Right cardiac atrium (tissue), 5 donors: ENCODE measurements at regions not wholly inside any gene's neighbourhood (a gene's known extent, or its start where the extent isn't known, plus 50 kb on each side); places are given as distances from the start of the nearest gene placed in this dataset.
"Not testable (repeated sequence)": the region's sequence is repeated elsewhere in the genome, so short reads cannot be mapped to it uniquely, and the experiment has no call there.

ENCODE experiments used
- ATAC-seq, 2 donors: fragments of 200-7000 bp; cut with Tn5 transposase; one replicate each; pipeline versions ENCODE4 v1.8.0 to v1.9.1; 2020; ENCODE audit warnings: moderate library complexity in 2 of 2, mild to moderate bottlenecking in 1 of 2
- DNase-seq, 3 donors: peaks; one replicate each; pipeline ENCODE4 v3.0.0-alpha.2; 2020
- H3K27ac ChIP-seq: one replicate; pipeline ENCODE4 v1.5.1; 2013; ENCODE audit warnings: mild to moderate bottlenecking, low read length, control low read depth, moderate library complexity
- H3K27me3 ChIP-seq: one replicate; pipeline ENCODE4 v1.6.1; 2013; ENCODE audit not compliant: control insufficient read depth, insufficient read depth
- H3K4me1 ChIP-seq: one replicate; pipeline ENCODE4 v1.6.1; 2013; ENCODE audit warnings: low read length; ENCODE audit not compliant: control insufficient read depth, insufficient read depth
- H3K4me3 ChIP-seq: one replicate; pipeline ENCODE4 v1.5.1; 2013; ENCODE audit warnings: low read length, control low read depth
- H3K9me3 ChIP-seq: one replicate; pipeline ENCODE4 v1.6.1; 2013; ENCODE audit warnings: low read length; ENCODE audit not compliant: control insufficient read depth
- WGBS: extraction: QIAGEN DNeasy Blood & Tissue Kit; methylation state at CpG from one replicate; pipeline ENCODE4 v1.1.7; 2013; 5-methylcytosine and 5-hydroxymethylcytosine counted together
- intact Hi-C, 4 donors: fragments of 100-400 bp; cut with DNase I; formaldehyde crosslinking; loops; one replicate each; pipeline versions ENCODE4 v1.11.0 to v1.14.0; 2022 to 2023
- donor health status: healthy with polysubstance abuse.
- donor health status: DM: no; HTN: yes; CAD: no.
- donor health status: DM: no; HTN: no; CAD: no.
- donor health status: DM: no; HTN: yes; CAD: no; lungs with severe emphysema.
- donor health status: DM: yes; HTN: yes; CAD: no.

- Histone ChIP-seq H3K4me3 (no peak overlapping the region), H3K9me3 (no peaks in the 10 kb centered on the region), H3K27ac (no peak overlapping the region), H3K4me1 (no peaks in the 10 kb centered on the region), H3K27me3 (no peaks in the 10 kb centered on the region)
- 43% methylated on average over 3 of the region's 3 CpGs for WGBS
- ATAC-seq = no peak
- intact Hi-C loops = no loop called here
- DNase-seq = no peak
These were observed 993.5 kb downstream of the SLC6A15 start for GRCh38 chr12:83919081-83919480.

GRCh38 chr12:83904175-83904574, 1008.4 kb downstream of the SLC6A15 start:
- Histone ChIP-seq H3K27me3 (no peaks in the 10 kb centered on the region), H3K9me3 (no peaks in the 10 kb centered on the region), H3K4me3 (no peak overlapping the region), H3K4me1 (no peaks in the 10 kb centered on the region), H3K27ac (no peak overlapping the region)
- ATAC-seq (no peak), DNase-seq (no peak)
- intact Hi-C loops = no loop called here
- 82% methylated on average over 6 of the region's 6 CpGs for WGBS

- no peak overlapping the region for H3K27ac ChIP-seq
- no peaks in the 10 kb centered on the region for H3K27me3 ChIP-seq
- no peaks in the 10 kb centered on the region for H3K4me1 ChIP-seq
- no peak for DNase-seq
- no peak overlapping the region for H3K4me3 ChIP-seq
- 27% methylated on average over 2 of the region's 2 CpGs for WGBS
- no peaks in the 10 kb centered on the region for H3K9me3 ChIP-seq
- ATAC-seq = no peak
- intact Hi-C loops = no loop called here
These were observed 1016.2 kb downstream of the SLC6A15 start for GRCh38 chr12:83896416-83896815.

- no peak for DNase-seq
- intact Hi-C loops = no loop called here
- H3K4me3 ChIP-seq = no peak overlapping the region
- ATAC-seq = no peak
- 41% methylated on average over 1 of the region's 1 CpG for WGBS
- H3K9me3 ChIP-seq = no peaks in the 10 kb centered on the region
- H3K27ac ChIP-seq = no peak overlapping the region
- no peaks in the 10 kb centered on the region for H3K4me1 ChIP-seq
- no peaks in the 10 kb centered on the region for H3K27me3 ChIP-seq
These were observed 1019.5 kb downstream of the SLC6A15 start for GRCh38 chr12:83893101-83893500.

- Histone ChIP-seq H3K27ac (no peak overlapping the region), H3K4me1 (no peaks in the 10 kb centered on the region), H3K27me3 (no peaks in the 10 kb centered on the region), H3K9me3 (no peaks in the 10 kb centered on the region), H3K4me3 (no peak overlapping the region)
- intact Hi-C loops = no loop called here
- DNase-seq (no peak), ATAC-seq (no peak)
These were observed 1022.9 kb downstream of the SLC6A15 start for GRCh38 chr12:83889745-83890144.

GRCh38 chr12:83886479-83886878, 1026.1 kb downstream of the SLC6A15 start:
- Histone ChIP-seq H3K4me1 (no peaks in the 10 kb centered on the region), H3K9me3 (no peaks in the 10 kb centered on the region), H3K27me3 (no peaks in the 10 kb centered on the region), H3K4me3 (no peak overlapping the region), H3K27ac (no peak overlapping the region)
- 68% methylated on average over 3 of the region's 3 CpGs for WGBS
- DNase-seq (no peak), ATAC-seq (no peak)
- intact Hi-C loops = no loop called here

- H3K27me3 ChIP-seq, H3K4me1 ChIP-seq, H3K27ac ChIP-seq, DNase-seq, H3K4me3 ChIP-seq, ATAC-seq, H3K9me3 ChIP-seq, intact Hi-C loops: not testable (repeated sequence)
- 95% methylated on average over 20 of the region's 20 CpGs for WGBS
These were observed 1041.5 kb downstream of the SLC6A15 start for GRCh38 chr12:83870921-83871599.

- intact Hi-C loops = no loop called here
These were observed 1046.1 kb downstream of the SLC6A15 start for GRCh38 chr12:83866477-83866876.

GRCh38 chr12:83865431-83865830, 1047.2 kb downstream of the SLC6A15 start:
- no peak overlapping the region for H3K27ac ChIP-seq
- no peak overlapping the region for H3K4me3 ChIP-seq
- 58% methylated on average over 1 of the region's 1 CpG for WGBS
- DNase-seq (no peak), ATAC-seq (no peak)
- H3K9me3 ChIP-seq = no peaks in the 10 kb centered on the region
- no peaks in the 10 kb centered on the region for H3K4me1 ChIP-seq
- H3K27me3 ChIP-seq = no peaks in the 10 kb centered on the region
- intact Hi-C loops = no loop called here

More at GRCh38 chr12:83866477-83866876, 1046.1 kb downstream of the SLC6A15 start:
- Histone ChIP-seq H3K27me3 (no peaks in the 10 kb centered on the region), H3K4me1 (no peaks in the 10 kb centered on the region), H3K9me3 (no peaks in the 10 kb centered on the region), H3K4me3 (no peak overlapping the region), H3K27ac (no peak overlapping the region)
- no peak for DNase-seq
- no peak for ATAC-seq
- WGBS = 64% methylated on average over 4 of the region's 4 CpGs

GRCh38 chr12:83864054-83864453, 1048.5 kb downstream of the SLC6A15 start:
- Histone ChIP-seq H3K4me3 (no peak overlapping the region), H3K27ac (no peak overlapping the region), H3K27me3 (no peaks in the 10 kb centered on the region), H3K4me1 (no peaks in the 10 kb centered on the region), H3K9me3 (no peaks in the 10 kb centered on the region)
- intact Hi-C loops = no loop called here
- DNase-seq (no peak), ATAC-seq (no peak)
- WGBS = 86% methylated on average over 2 of the region's 2 CpGs

GRCh38 chr12:83859021-83859420, 1053.6 kb downstream of the SLC6A15 start:
- H3K27ac ChIP-seq = no peak overlapping the region
- no peaks in the 10 kb centered on the region for H3K4me1 ChIP-seq
- H3K27me3 ChIP-seq = no peaks in the 10 kb centered on the region
- H3K9me3 ChIP-seq = peaks cover 4% of the 10 kb centered on the region
- intact Hi-C loops = no loop called here
- ATAC-seq (no peak), DNase-seq (no peak)
- no peak overlapping the region for H3K4me3 ChIP-seq

- no peaks in the 10 kb centered on the region for H3K4me1 ChIP-seq
- H3K9me3 ChIP-seq = peaks cover 4% of the 10 kb centered on the region
- no peak overlapping the region for H3K4me3 ChIP-seq
- intact Hi-C loops = no loop called here
- H3K27ac ChIP-seq = no peak overlapping the region
- no peaks in the 10 kb centered on the region for H3K27me3 ChIP-seq
- ATAC-seq (no peak), DNase-seq (no peak)
These were observed 1055.8 kb downstream of the SLC6A15 start for GRCh38 chr12:83856803-83857202.
